Fibroblast of mammary gland (primary cell): ENCODE measurements at regions not wholly inside any gene's neighbourhood (a gene's known extent, or its start where the extent isn't known, plus 50 kb on each side); places are given as distances from the start of the nearest gene placed in this dataset.

ENCODE experiments used
- DNase-seq: peaks from one replicate; pipeline ENCODE4 v3.0.0-alpha.2; 2010; ENCODE audit warnings: low read depth
- H3K4me3 ChIP-seq: 2 replicates; pipeline ENCODE4 v1.5.1; 2011; ENCODE audit warnings: low read depth, mild to moderate bottlenecking, low read length, moderate library complexity; ENCODE audit not compliant: control insufficient read depth
- CTCF ChIP-seq: conservative IDR thresholded peaks from 2 replicates; pipeline ENCODE4 v1.5.1; 2011; ENCODE audit warnings: low read depth, low read length, inconsistent platforms; ENCODE audit not compliant: control insufficient read depth, insufficient read depth

GRCh38 chrX:11039926-11040325 is 71.2 kb upstream of the HCCS start:
- H3K4me3 ChIP-seq: no peak overlapping the region
- DNase-seq: no peak
- TF ChIP-seq CTCF: no peak

GRCh38 chrX:11040405-11040804 is 70.7 kb upstream of the HCCS start:
- no peak for TF ChIP-seq CTCF
- DNase-seq: no peak
- H3K4me3 ChIP-seq: no peak overlapping the region

GRCh38 chrX:11040996-11041395 is 70.1 kb upstream of the HCCS start:
- no peak for TF ChIP-seq CTCF
- no peak for DNase-seq
- no peak overlapping the region for H3K4me3 ChIP-seq

GRCh38 chrX:11050013-11050412 is 61.1 kb upstream of the HCCS start:
- TF ChIP-seq CTCF: no peak
- DNase-seq: no peak
- no peak overlapping the region for H3K4me3 ChIP-seq

- TF ChIP-seq CTCF: no peak
- no peak overlapping the region for H3K4me3 ChIP-seq
- DNase-seq: no peak
Observed at GRCh38 chrX:11053351-11053750, 57.8 kb upstream of the HCCS start.

- TF ChIP-seq CTCF: no peak
- DNase-seq: no peak
- no peak overlapping the region for H3K4me3 ChIP-seq
Observed at GRCh38 chrX:11056322-11057176, 54.6 kb upstream of the HCCS start.
